HL-60 (cell line): ENCODE measurements at regions not wholly inside any gene's neighbourhood (a gene's known extent, or its start where the extent isn't known, plus 50 kb on each side); places are given as distances from the start of the nearest gene placed in this dataset.

Experiments used
- DNase-seq, 2 experiments: peaks; one replicate each; pipeline ENCODE4 v3.0.0-alpha.2; 2010 to 2020; ENCODE audit warnings: low read depth in 1 of 2, low spot score in 1 of 2
- H3K27ac ChIP-seq: fragments of 250-450 bp; sonication (Bioruptor Pico); replicated peaks from 2 replicates; pipeline ENCODE4 v1.5.1; 2020; ENCODE audit warnings: mild to moderate bottlenecking, moderate library complexity
- H3K27me3 ChIP-seq: fragments of 250-450 bp; sonication (Bioruptor Pico); 2 replicates; pipeline ENCODE4 v1.5.1; 2021; ENCODE audit warnings: mild to moderate bottlenecking, moderate library complexity; ENCODE audit not compliant: insufficient read depth, poor library complexity, severe bottlenecking
- H3K4me3 ChIP-seq: replicated peaks from 2 replicates; pipeline ENCODE4 v1.5.1; 2011; ENCODE audit warnings: mild to moderate bottlenecking, control low read depth, low read length; ENCODE audit not compliant: insufficient read depth
- GABPA ChIP-seq: IDR thresholded peaks from 2 replicates; pipeline ENCODE4 v1.6.1; 2012; ENCODE audit warnings: low read depth
- POLR2AphosphoS5 ChIP-seq: IDR thresholded peaks from 2 replicates; pipeline ENCODE4 v1.6.1; 2012; ENCODE audit warnings: low read depth
- SPI1 ChIP-seq: IDR thresholded peaks from 2 replicates; pipeline ENCODE4 v1.6.1; 2012; ENCODE audit warnings: low read depth, mild to moderate bottlenecking, borderline replicate concordance
- TF ChIP-seq, protein P1 (sequence below): IDR thresholded peaks from 2 replicates; pipeline ENCODE4 v1.6.1; 2012; ENCODE audit warnings: low read depth; ENCODE audit not compliant: insufficient replicate concordance
- TF ChIP-seq, protein P2 (sequence below): IDR thresholded peaks from one replicate; pipeline ENCODE4 v1.5.1; 2011; ENCODE audit warnings: low read length, control low read depth, inconsistent platforms; ENCODE audit not compliant: insufficient read depth

DNA sequence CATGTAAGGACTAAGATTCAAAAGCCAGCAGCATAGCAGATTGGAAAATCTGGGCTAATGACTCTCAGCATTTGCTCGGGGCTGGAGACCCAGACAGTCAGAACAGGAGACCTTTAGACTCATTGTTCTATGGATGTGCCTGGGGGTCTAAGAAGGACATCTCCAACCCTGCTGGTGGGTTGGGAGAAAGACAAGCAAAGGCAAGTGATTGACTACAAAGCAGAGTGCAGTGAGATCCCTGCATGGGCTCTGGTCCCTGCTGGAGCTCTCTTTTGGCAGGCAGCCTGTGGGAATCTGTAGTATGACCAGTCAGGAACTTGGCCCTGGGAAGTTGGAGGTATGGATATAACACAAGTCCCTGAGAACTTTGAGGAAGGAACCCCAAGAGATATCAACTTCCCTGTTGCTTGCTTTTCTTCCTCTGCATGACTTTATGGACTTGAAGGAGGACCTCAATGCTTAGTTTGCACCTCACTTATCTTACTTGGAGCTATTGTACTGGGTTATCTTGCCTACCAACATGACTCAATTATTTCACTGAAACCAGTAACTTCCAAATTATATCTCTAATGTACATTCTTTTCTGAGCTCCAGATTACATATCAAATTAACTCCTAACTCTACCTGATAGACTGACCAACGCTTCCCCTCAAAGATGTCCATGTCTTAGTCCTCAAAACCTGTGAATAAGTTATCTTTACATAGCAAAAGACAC is 236.0 kb downstream of the CYRIA start:
- TF ChIP-seq POLR2AphosphoS5 (no peak), GABPA (no peak)
- Histone ChIP-seq H3K27ac (no peak overlapping the region), H3K27me3 (no peaks in the 10 kb centered on the region), H3K4me3 (no peak overlapping the region)
- DNase-seq, result no peak

DNA sequence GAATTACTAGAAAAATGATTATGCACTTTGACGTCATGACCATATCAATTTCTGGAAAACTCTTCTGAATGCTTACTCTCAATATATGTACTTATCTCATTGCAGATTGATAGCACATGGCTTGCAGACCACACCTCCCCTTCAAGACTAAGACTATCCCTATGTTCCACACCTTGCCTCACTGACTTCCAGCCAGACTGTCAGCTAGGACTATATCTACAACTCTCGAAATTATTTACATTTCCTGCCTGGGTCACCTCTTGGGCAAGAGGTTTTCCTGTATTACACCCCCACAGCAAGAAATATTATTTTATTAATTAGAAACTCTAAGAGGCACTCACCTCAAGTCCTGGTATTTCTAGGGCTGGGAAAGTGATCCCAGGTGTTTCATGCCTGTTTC is 236.6 kb downstream of the CYRIA start:
- Histone ChIP-seq H3K27me3 (no peaks in the 10 kb centered on the region), H3K4me3 (no peak overlapping the region), H3K27ac (no peak overlapping the region)
- TF ChIP-seq GABPA, result no peak
- TF ChIP-seq POLR2AphosphoS5, result no peak
- TF ChIP-seq, protein P1, sequence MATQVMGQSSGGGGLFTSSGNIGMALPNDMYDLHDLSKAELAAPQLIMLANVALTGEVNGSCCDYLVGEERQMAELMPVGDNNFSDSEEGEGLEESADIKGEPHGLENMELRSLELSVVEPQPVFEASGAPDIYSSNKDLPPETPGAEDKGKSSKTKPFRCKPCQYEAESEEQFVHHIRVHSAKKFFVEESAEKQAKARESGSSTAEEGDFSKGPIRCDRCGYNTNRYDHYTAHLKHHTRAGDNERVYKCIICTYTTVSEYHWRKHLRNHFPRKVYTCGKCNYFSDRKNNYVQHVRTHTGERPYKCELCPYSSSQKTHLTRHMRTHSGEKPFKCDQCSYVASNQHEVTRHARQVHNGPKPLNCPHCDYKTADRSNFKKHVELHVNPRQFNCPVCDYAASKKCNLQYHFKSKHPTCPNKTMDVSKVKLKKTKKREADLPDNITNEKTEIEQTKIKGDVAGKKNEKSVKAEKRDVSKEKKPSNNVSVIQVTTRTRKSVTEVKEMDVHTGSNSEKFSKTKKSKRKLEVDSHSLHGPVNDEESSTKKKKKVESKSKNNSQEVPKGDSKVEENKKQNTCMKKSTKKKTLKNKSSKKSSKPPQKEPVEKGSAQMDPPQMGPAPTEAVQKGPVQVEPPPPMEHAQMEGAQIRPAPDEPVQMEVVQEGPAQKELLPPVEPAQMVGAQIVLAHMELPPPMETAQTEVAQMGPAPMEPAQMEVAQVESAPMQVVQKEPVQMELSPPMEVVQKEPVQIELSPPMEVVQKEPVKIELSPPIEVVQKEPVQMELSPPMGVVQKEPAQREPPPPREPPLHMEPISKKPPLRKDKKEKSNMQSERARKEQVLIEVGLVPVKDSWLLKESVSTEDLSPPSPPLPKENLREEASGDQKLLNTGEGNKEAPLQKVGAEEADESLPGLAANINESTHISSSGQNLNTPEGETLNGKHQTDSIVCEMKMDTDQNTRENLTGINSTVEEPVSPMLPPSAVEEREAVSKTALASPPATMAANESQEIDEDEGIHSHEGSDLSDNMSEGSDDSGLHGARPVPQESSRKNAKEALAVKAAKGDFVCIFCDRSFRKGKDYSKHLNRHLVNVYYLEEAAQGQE, result no peak
- TF ChIP-seq, protein P2, sequence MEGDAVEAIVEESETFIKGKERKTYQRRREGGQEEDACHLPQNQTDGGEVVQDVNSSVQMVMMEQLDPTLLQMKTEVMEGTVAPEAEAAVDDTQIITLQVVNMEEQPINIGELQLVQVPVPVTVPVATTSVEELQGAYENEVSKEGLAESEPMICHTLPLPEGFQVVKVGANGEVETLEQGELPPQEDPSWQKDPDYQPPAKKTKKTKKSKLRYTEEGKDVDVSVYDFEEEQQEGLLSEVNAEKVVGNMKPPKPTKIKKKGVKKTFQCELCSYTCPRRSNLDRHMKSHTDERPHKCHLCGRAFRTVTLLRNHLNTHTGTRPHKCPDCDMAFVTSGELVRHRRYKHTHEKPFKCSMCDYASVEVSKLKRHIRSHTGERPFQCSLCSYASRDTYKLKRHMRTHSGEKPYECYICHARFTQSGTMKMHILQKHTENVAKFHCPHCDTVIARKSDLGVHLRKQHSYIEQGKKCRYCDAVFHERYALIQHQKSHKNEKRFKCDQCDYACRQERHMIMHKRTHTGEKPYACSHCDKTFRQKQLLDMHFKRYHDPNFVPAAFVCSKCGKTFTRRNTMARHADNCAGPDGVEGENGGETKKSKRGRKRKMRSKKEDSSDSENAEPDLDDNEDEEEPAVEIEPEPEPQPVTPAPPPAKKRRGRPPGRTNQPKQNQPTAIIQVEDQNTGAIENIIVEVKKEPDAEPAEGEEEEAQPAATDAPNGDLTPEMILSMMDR, result no peak
- TF ChIP-seq SPI1, result no peak
- no peak for DNase-seq

DNA sequence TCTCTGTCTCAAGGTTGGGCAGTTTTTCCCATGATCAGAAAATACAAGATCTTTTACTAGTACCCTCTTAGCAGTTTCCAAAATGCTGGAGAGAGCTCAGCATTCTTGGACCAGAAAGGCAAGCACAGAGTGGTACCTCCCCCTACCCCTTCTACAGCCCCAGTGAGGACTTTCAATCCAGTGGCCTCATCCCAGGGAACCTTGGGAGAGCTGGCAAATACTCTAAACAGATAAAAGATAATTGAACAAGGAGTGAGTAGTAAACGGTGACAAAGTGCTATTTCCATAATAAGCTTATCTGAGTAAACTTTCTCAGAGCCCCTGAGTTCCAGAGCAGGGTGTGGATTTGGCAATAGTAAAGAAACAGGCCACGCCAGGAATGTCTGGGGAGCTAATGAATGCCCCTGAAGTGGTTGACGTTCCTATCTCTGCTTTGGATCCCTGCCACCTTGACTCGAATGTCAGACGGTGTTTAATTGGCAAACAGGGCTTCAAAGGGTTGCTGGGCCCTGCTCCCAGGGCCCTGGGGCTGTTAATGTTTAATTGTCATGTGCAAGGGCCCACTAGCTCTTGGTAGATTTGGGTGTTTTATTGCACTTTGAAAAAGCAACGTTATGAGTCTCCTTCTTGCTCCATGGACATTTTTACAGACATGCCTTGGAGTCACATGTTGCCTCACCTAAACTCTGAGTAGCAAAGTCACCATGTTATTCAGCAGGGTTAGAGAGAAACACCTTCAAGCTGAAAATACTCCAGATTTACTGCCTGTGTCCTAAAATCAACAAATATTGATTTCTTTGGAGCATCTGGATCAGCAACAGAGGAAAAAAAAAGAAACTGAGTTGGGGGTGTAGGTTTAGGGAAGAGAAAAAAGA is 239.9 kb downstream of the CYRIA start:
- DNase-seq, result no peak
- no peak overlapping the region for H3K27ac ChIP-seq
- no peak for TF ChIP-seq POLR2AphosphoS5
- TF ChIP-seq, protein P2, result no peak
- TF ChIP-seq, protein P1, result no peak

DNA sequence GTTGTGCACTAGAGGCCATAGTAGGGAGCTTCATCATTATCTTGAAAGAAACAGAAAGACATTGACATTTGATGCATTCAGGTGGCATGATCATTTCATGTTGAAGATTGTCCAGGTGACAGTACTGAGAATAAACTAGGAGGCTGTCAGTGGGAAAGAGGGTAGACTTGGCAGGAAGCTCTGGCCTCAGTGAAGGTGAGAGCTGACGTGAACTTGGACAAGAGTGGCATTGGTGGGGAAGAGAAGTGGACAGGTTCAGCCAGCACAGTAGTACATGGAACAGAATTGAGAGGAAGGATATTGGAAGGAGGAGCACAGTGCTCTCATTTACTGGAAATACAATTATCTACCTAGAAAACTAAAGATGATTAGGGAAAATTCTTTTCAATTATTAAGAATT is 245.2 kb downstream of the CYRIA start:
- Histone ChIP-seq H3K27ac (no peak overlapping the region), H3K4me3 (no peak overlapping the region), H3K27me3 (no peaks in the 10 kb centered on the region)
- DNase-seq, result no peak
- TF ChIP-seq, protein P2, result no peak
- no peak for TF ChIP-seq GABPA
- no peak for TF ChIP-seq POLR2AphosphoS5
- TF ChIP-seq, protein P1, result no peak
- no peak for TF ChIP-seq SPI1

More for the DNA sequence above, 239.9 kb downstream of the CYRIA start:
- H3K27me3 ChIP-seq, result no peaks in the 10 kb centered on the region
- no peak overlapping the region for H3K4me3 ChIP-seq
